ENCODE measurements at regions not wholly inside any gene's neighbourhood (a gene's known extent, or its start where the extent isn't known, plus 50 kb on each side); places are given as distances from the start of the nearest gene placed in this dataset.
A peak's percentile ranks its signal among the peaks of the same experiment; 100 is the strongest.

- no peak for DNase-seq
Observed at GRCh38 chr1:54497338-54497737, 50.7 kb upstream of the ACOT11 start.

- DNase-seq, result no peak
Observed at GRCh38 chr1:54495954-54496353, 52.1 kb upstream of the ACOT11 start.

GRCh38 chr1:54493608-54494007 is 54.4 kb upstream of the ACOT11 start:
- no peak for DNase-seq

- peak; percentile 66 for DNase-seq
Observed at GRCh38 chr1:54490361-54491248, 57.4 kb upstream of the ACOT11 start.

GRCh38 chr1:54489627-54490250 is 58.3 kb upstream of the ACOT11 start:
- DNase-seq, result peak; percentile 22

- DNase-seq, result peak; percentile 79
Observed at GRCh38 chr1:54488779-54489626, 59.0 kb upstream of the ACOT11 start.

- DNase-seq, result peak; percentile 91
Observed at GRCh38 chr1:54488065-54488750, 59.8 kb upstream of the ACOT11 start.

- DNase-seq, result no peak
Observed at GRCh38 chr1:54487571-54488050, 60.4 kb upstream of the ACOT11 start.

- DNase-seq, result no peak
Observed at GRCh38 chr1:54486907-54487306, 61.1 kb upstream of the ACOT11 start.

- no peak for DNase-seq
Observed at GRCh38 chr1:54485416-54485815, 62.6 kb upstream of the ACOT11 start.

- DNase-seq, result no peak
Observed at GRCh38 chr1:54483875-54484437, 64.1 kb upstream of the ACOT11 start.

- no peak for DNase-seq
Observed at GRCh38 chr1:54481201-54481884, 66.7 kb upstream of the ACOT11 start.

GRCh38 chr1:54480525-54480848 is 67.5 kb upstream of the ACOT11 start:
- no peak for DNase-seq

GRCh38 chr1:54479841-54480524 is 68.0 kb upstream of the ACOT11 start:
- DNase-seq, result no peak

GRCh38 chr1:54479251-54479650 is 68.8 kb upstream of the ACOT11 start:
- DNase-seq, result no peak

- DNase-seq, result no peak
Observed at GRCh38 chr1:54477153-54477561, 70.9 kb upstream of the ACOT11 start.

- no peak for DNase-seq
Observed at GRCh38 chr1:54476530-54477109, 70.4 kb upstream of the SSBP3 start.

GRCh38 chr1:54475946-54476516 is 69.8 kb upstream of the SSBP3 start:
- no peak for DNase-seq

GRCh38 chr1:54475357-54475881 is 69.2 kb upstream of the SSBP3 start:
- no peak for DNase-seq
